GM18907 (cell line): ENCODE measurements at regions not wholly inside any gene's neighbourhood (a gene's known extent, or its start where the extent isn't known, plus 50 kb on each side); places are given as distances from the start of the nearest gene placed in this dataset.
"Not testable (repeated sequence)": the region's sequence is repeated elsewhere in the genome, so short reads cannot be mapped to it uniquely, and the experiment has no call there.

Experiments
- ATAC-seq: cut with Tn5 transposase; IDR thresholded peaks from one replicate; pipeline ENCODE4 v1.9.1; 2021; ENCODE audit warnings: mild to moderate bottlenecking, moderate library complexity; ENCODE audit not compliant: unreplicated experiment

- not testable (repeated sequence) for ATAC-seq
Measured at GRCh38 chr9:40939201-40939887, 189.1 kb downstream of the FOXD4L6 start.

GRCh38 chr9:40935336-40935735 lies 193.1 kb downstream of the FOXD4L6 start:
- no peak for ATAC-seq

GRCh38 chr9:40934480-40934879 lies 194.0 kb downstream of the FOXD4L6 start:
- not testable (repeated sequence) for ATAC-seq

- not testable (repeated sequence) for ATAC-seq
Measured at GRCh38 chr9:40930426-40930825, 198.1 kb downstream of the FOXD4L6 start.

- not testable (repeated sequence) for ATAC-seq
Measured at GRCh38 chr9:40929488-40929845, 199.0 kb downstream of the FOXD4L6 start.

- no peak for ATAC-seq
Measured at GRCh38 chr9:40928803-40929487, 199.5 kb downstream of the FOXD4L6 start.

GRCh38 chr9:40927851-40928802 lies 200.4 kb downstream of the FOXD4L6 start:
- ATAC-seq: no peak

GRCh38 chr9:40927260-40927631 lies 201.2 kb downstream of the FOXD4L6 start:
- ATAC-seq: no peak

GRCh38 chr9:40926404-40927259 lies 201.8 kb downstream of the FOXD4L6 start:
- no peak for ATAC-seq

- no peak for ATAC-seq
Measured at GRCh38 chr9:40925149-40925548, 203.3 kb downstream of the FOXD4L6 start.

GRCh38 chr9:40916399-40916783 lies 212.1 kb downstream of the FOXD4L6 start:
- ATAC-seq: not testable (repeated sequence)

GRCh38 chr9:40915660-40916398 lies 212.7 kb downstream of the FOXD4L6 start:
- not testable (repeated sequence) for ATAC-seq

GRCh38 chr9:40914772-40915659 lies 213.5 kb downstream of the FOXD4L6 start:
- ATAC-seq: no peak

- ATAC-seq: no peak
Measured at GRCh38 chr9:40913928-40914673, 214.4 kb downstream of the FOXD4L6 start.

- no peak for ATAC-seq
Measured at GRCh38 chr9:40913096-40913719, 215.3 kb downstream of the FOXD4L6 start.

- ATAC-seq: not testable (repeated sequence)
Measured at GRCh38 chr9:40912679-40913078, 215.8 kb downstream of the FOXD4L6 start.

GRCh38 chr9:40911647-40912046 lies 216.8 kb downstream of the FOXD4L6 start:
- ATAC-seq: no peak

- not testable (repeated sequence) for ATAC-seq
Measured at GRCh38 chr9:40910995-40911394, 217.5 kb downstream of the FOXD4L6 start.
